GM23338 (cell line): ENCODE measurements at regions not wholly inside any gene's neighbourhood (a gene's known extent, or its start where the extent isn't known, plus 50 kb on each side); places are given as distances from the start of the nearest gene placed in this dataset.
"Not testable (repeated sequence)": the region's sequence is repeated elsewhere in the genome, so short reads cannot be mapped to it uniquely, and the experiment has no call there.

ENCODE experiments used
- ATAC-seq: fragments of 200-7000 bp; cut with Tn5 transposase; 3 replicates; pipeline ENCODE4 v1.9.1; 2020
- DNase-seq: peaks from one replicate; pipeline ENCODE4 v3.0.0-alpha.2; 2015; ENCODE audit warnings: low spot score
- H2AFZ ChIP-seq: fragments of 200-600 bp; sonication (generic); 2 replicates; pipeline ENCODE4 v1.8.0; 2016; ENCODE audit warnings: antibody characterized with exemption, mild to moderate bottlenecking, moderate library complexity
- H3F3A ChIP-seq: fragments of 200-600 bp; sonication (generic); replicated peaks from 2 replicates; pipeline ENCODE4 v1.8.0; 2017; ENCODE audit warnings: antibody characterized with exemption, mixed run types, low read depth
- H3K27ac ChIP-seq: fragments of 200-600 bp; sonication (generic); 2 replicates; pipeline ENCODE4 v1.6.1; 2016; ENCODE audit warnings: low read depth
- H3K27me3 ChIP-seq: fragments of 200-600 bp; sonication (generic); 2 replicates; pipeline ENCODE4 v1.8.0; 2016; ENCODE audit warnings: mild to moderate bottlenecking, mixed run types, moderate library complexity; ENCODE audit not compliant: insufficient read depth
- H3K36me3 ChIP-seq: fragments of 200-600 bp; sonication (generic); 2 replicates; pipeline ENCODE4 v1.8.0; 2016; ENCODE audit warnings: mild to moderate bottlenecking; ENCODE audit not compliant: insufficient read depth
- H3K4me1 ChIP-seq: fragments of 200-600 bp; sonication (generic); 2 replicates; pipeline ENCODE4 v1.8.0; 2016; ENCODE audit warnings: mild to moderate bottlenecking, moderate library complexity; ENCODE audit not compliant: insufficient read depth
- H3K4me2 ChIP-seq: fragments of 200-600 bp; sonication (generic); 2 replicates; pipeline ENCODE4 v1.7.1; 2017; ENCODE audit warnings: mixed run types
- H3K4me3 ChIP-seq: fragments of 200-600 bp; sonication (generic); 2 replicates; pipeline ENCODE4 v1.6.1; 2016; ENCODE audit warnings: mixed run types
- H3K79me2 ChIP-seq: fragments of 200-600 bp; sonication (generic); replicated peaks from 2 replicates; pipeline ENCODE4 v1.8.0; 2017; ENCODE audit warnings: mild to moderate bottlenecking; ENCODE audit not compliant: insufficient read depth
- H3K9me2 ChIP-seq: fragments of 200-600 bp; sonication (generic); 2 replicates; pipeline ENCODE4 v1.8.0; 2017; ENCODE audit not compliant: insufficient read depth
- H4K20me1 ChIP-seq: fragments of 200-600 bp; sonication (generic); replicated peaks from 2 replicates; pipeline ENCODE4 v1.8.0; 2017; ENCODE audit warnings: mild to moderate bottlenecking; ENCODE audit not compliant: insufficient read depth
- H3K27ac Mint-ChIP-seq: 2 replicates; pipeline ENCODE4 v1.8.0; 2020; ENCODE audit warnings: inconsistent platforms, mild to moderate bottlenecking, moderate library complexity, mixed read lengths
- H3K27me3 Mint-ChIP-seq: 3 replicates; pipeline ENCODE4 v1.8.0; 2022; ENCODE audit warnings: low read depth, mild to moderate bottlenecking, moderate library complexity, mixed read lengths, inconsistent platforms; ENCODE audit not compliant: insufficient read depth, poor library complexity
- H3K36me3 Mint-ChIP-seq: 3 replicates; pipeline ENCODE4 v1.8.0; 2021; ENCODE audit warnings: low read depth, mild to moderate bottlenecking, inconsistent platforms, moderate library complexity, mixed read lengths
- H3K4me1 Mint-ChIP-seq: 3 replicates; pipeline ENCODE4 v1.8.0; 2020; ENCODE audit warnings: mild to moderate bottlenecking, inconsistent platforms, mixed read lengths
- H3K4me3 Mint-ChIP-seq: 3 replicates; pipeline ENCODE4 v1.8.0; 2021; ENCODE audit warnings: moderate library complexity, mild to moderate bottlenecking, inconsistent platforms, mixed read lengths
- H3K9me3 Mint-ChIP-seq: 3 replicates; pipeline ENCODE4 v1.8.0; 2020; ENCODE audit warnings: moderate library complexity, mild to moderate bottlenecking, inconsistent platforms, mixed read lengths
- CTCF ChIP-seq, 2 experiments: fragments of 200-600 bp in 1 of 2; sonication (generic) in 1 of 2; conservative IDR thresholded peaks; 2 replicates each; pipeline versions ENCODE4 v1.5.1 to v1.6.1; 2016 to 2017; ENCODE audit warnings: antibody characterized with exemption in 2 of 2, low read depth in 2 of 2, mild to moderate bottlenecking in 2 of 2, moderate library complexity in 1 of 2
- ETS1 ChIP-seq: IDR thresholded peaks from 2 replicates; pipeline ENCODE4 v1.6.1; 2016; ENCODE audit warnings: antibody characterized with exemption
- POLR2AphosphoS5 ChIP-seq: IDR thresholded peaks from 2 replicates; pipeline ENCODE4 v1.6.1; 2016; ENCODE audit warnings: antibody characterized with exemption, low read depth
- REST ChIP-seq: IDR thresholded peaks from one replicate; pipeline ENCODE4 v1.6.1; 2018; ENCODE audit warnings: antibody characterized with exemption; ENCODE audit not compliant: unreplicated experiment
- STAT1 ChIP-seq: IDR thresholded peaks from one replicate; pipeline ENCODE4 v1.6.1; 2016; ENCODE audit warnings: antibody characterized with exemption; ENCODE audit not compliant: unreplicated experiment

- Mint-ChIP-seq H3K4me3 (no peak overlapping the region), H3K27me3 (peaks cover 6% of the 10 kb centered on the region), H3K36me3 (no peaks in the 10 kb centered on the region), H3K4me1 (peaks cover 2% of the 10 kb centered on the region; the same call in 1 of the 3 replicates), H3K9me3 (peaks cover 3% of the 10 kb centered on the region), H3K27ac (no peak overlapping the region)
- Histone ChIP-seq H3K9me2 (no peaks in the 10 kb centered on the region), H2AFZ (no peak overlapping the region), H3K79me2 (no peaks in the 10 kb centered on the region), H3K36me3 (no peaks in the 10 kb centered on the region), H4K20me1 (no peaks in the 10 kb centered on the region), H3K4me1 (no peaks in the 10 kb centered on the region), H3K4me2 (no peak overlapping the region), H3K27me3 (no peaks in the 10 kb centered on the region), H3K27ac (no peak overlapping the region), H3F3A (no peaks in the 10 kb centered on the region), H3K4me3 (no peak overlapping the region)
- DNase-seq (no peak), ATAC-seq (no peak)
- TF ChIP-seq ETS1 (no peak), POLR2AphosphoS5 (no peak), STAT1 (no peak), CTCF (conservative IDR thresholded peaks at IDR 0.05; ENCODE audit: low read depth in 2 of 2) (no peak), REST (no peak)
These were observed 1058.7 kb upstream of the ACO1 start for GRCh38 chr9:31325778-31326177.

GRCh38 chr9:31326883-31327282, 1057.6 kb upstream of the ACO1 start:
- H3F3A ChIP-seq, ATAC-seq, H3K9me3 Mint-ChIP-seq: not testable (repeated sequence)

More at GRCh38 chr9:31326883-31327282, 1057.6 kb upstream of the ACO1 start:
- H3K36me3 Mint-ChIP-seq, H3K79me2 ChIP-seq, H3K4me3 ChIP-seq, H2AFZ ChIP-seq, H3K36me3 ChIP-seq, H3K27ac ChIP-seq, H3K27ac Mint-ChIP-seq, H3K4me2 ChIP-seq, H3K27me3 ChIP-seq, H3K27me3 Mint-ChIP-seq, H3K9me2 ChIP-seq, DNase-seq, H3K4me3 Mint-ChIP-seq, H3K4me1 ChIP-seq, H4K20me1 ChIP-seq, H3K4me1 Mint-ChIP-seq: not testable (repeated sequence)
